HEK293 (cell line): ENCODE measurements at regions not wholly inside any gene's neighbourhood (a gene's known extent, or its start where the extent isn't known, plus 50 kb on each side); places are given as distances from the start of the nearest gene placed in this dataset.

Experiments
- CTCF ChIA-PET: fragments of 350-600 bp; formaldehyde crosslinking; extraction: SDS; loops from one replicate; lab custom pipeline; 2021; ENCODE audit warnings: antibody characterized with exemption; lab: Yijun Ruan, JAX
- POLR2A ChIA-PET: fragments of 300-600 bp; formaldehyde crosslinking; extraction: SDS; loops from one replicate; lab custom pipeline; 2020; ENCODE audit warnings: antibody characterized with exemption, inconsistent platforms; lab: Yijun Ruan, JAX
- H3K27ac ChIP-seq: fragments of 200-500 bp; sonication (Bioruptor generic); 2 replicates; pipeline ENCODE4 v1.5.1; 2014; ENCODE audit warnings: low read depth, low read length, control low read depth, inconsistent platforms; ENCODE audit errors: extremely low read depth
- H3K36me3 ChIP-seq, 2 experiments: fragments of 200-500 bp in 1 of 2; sonication (Bioruptor generic) in 1 of 2; 1 replicate in 1 of 2; 2 replicates in 1 of 2; pipeline ENCODE4 v1.5.1; 2014 to 2017; ENCODE audit warnings: inconsistent platforms in 2 of 2, low read length in 2 of 2; ENCODE audit not compliant: control insufficient read depth in 2 of 2, insufficient read depth in 1 of 2
- H3K4me1 ChIP-seq: fragments of 200-500 bp; sonication (Bioruptor generic); 2 replicates; pipeline ENCODE4 v1.5.1; 2014; ENCODE audit warnings: mild to moderate bottlenecking, low read length, inconsistent platforms; ENCODE audit not compliant: control insufficient read depth, insufficient read depth
- H3K4me3 ChIP-seq: 2 replicates; pipeline ENCODE4 v1.5.1; 2011; ENCODE audit warnings: low read depth, mild to moderate bottlenecking, control low read depth, low read length, moderate library complexity
- H3K9me3 ChIP-seq: fragments of 200-500 bp; sonication (Bioruptor generic); 2 replicates; pipeline ENCODE4 v1.5.1; 2014; ENCODE audit warnings: low read depth, low read length, inconsistent platforms; ENCODE audit not compliant: control insufficient read depth, insufficient read depth
- AEBP2 ChIP-seq: fragments of 450-650 bp; formaldehyde crosslinking; IDR thresholded peaks from 2 replicates; pipeline ENCODE4 v1.5.1; 2016; ENCODE audit warnings: missing biosample characterization, missing genetic modification characterization, borderline replicate concordance
- MEIS1 ChIP-seq: sonication (generic); formaldehyde crosslinking; IDR thresholded peaks from 2 replicates; pipeline ENCODE4 v1.8.1; 2022; ENCODE audit warnings: missing genetic modification reagents, mild to moderate bottlenecking, borderline replicate concordance
- MYNN ChIP-seq: fragments of 450-650 bp; formaldehyde crosslinking; IDR thresholded peaks from 2 replicates; pipeline ENCODE4 v1.5.1; 2016; ENCODE audit warnings: missing biosample characterization, missing genetic modification characterization, borderline replicate concordance
- REPIN1 ChIP-seq: fragments of 450-650 bp; formaldehyde crosslinking; IDR thresholded peaks from 2 replicates; pipeline ENCODE4 v1.5.1; 2017; ENCODE audit warnings: missing biosample characterization, missing genetic modification characterization, low read depth
- ZBTB1 ChIP-seq: fragments of 450-650 bp; formaldehyde crosslinking; IDR thresholded peaks from 2 replicates; pipeline ENCODE4 v1.5.1; 2016; ENCODE audit warnings: missing biosample characterization, missing genetic modification characterization
- ZBTB11 ChIP-seq: fragments of 450-650 bp; formaldehyde crosslinking; conservative IDR thresholded peaks from 2 replicates; pipeline ENCODE4 v1.5.1; 2016; ENCODE audit warnings: low read depth, missing biosample characterization, missing genetic modification characterization
- ZBTB20 ChIP-seq: fragments of 450-650 bp; formaldehyde crosslinking; IDR thresholded peaks from 2 replicates; pipeline ENCODE4 v1.5.1; 2016; ENCODE audit warnings: missing biosample characterization, missing genetic modification characterization
- ZFP69B ChIP-seq: fragments of 450-650 bp; formaldehyde crosslinking; IDR thresholded peaks from 2 replicates; pipeline ENCODE4 v1.5.1; 2016; ENCODE audit warnings: missing biosample characterization, missing genetic modification characterization
- ZIC2 ChIP-seq: fragments of 450-650 bp; formaldehyde crosslinking; IDR thresholded peaks from 2 replicates; pipeline ENCODE4 v1.5.1; 2016; ENCODE audit warnings: missing biosample characterization, missing genetic modification characterization
- ZNF2 ChIP-seq: fragments of 450-650 bp; formaldehyde crosslinking; IDR thresholded peaks from 2 replicates; pipeline ENCODE4 v1.5.1; 2016; ENCODE audit warnings: missing biosample characterization, missing genetic modification characterization
- ZNF23 ChIP-seq: fragments of 450-650 bp; formaldehyde crosslinking; IDR thresholded peaks from 2 replicates; pipeline ENCODE4 v1.5.1; 2016; ENCODE audit warnings: missing biosample characterization, missing genetic modification characterization, borderline replicate concordance
- ZNF239 ChIP-seq: fragments of 450-650 bp; formaldehyde crosslinking; IDR thresholded peaks from 2 replicates; pipeline ENCODE4 v1.5.1; 2016; ENCODE audit warnings: missing biosample characterization, missing genetic modification characterization
- ZNF24 ChIP-seq: fragments of 450-650 bp; formaldehyde crosslinking; IDR thresholded peaks from 2 replicates; pipeline ENCODE4 v1.5.1; 2016; ENCODE audit warnings: missing biosample characterization, missing genetic modification characterization
- ZNF266 ChIP-seq: fragments of 450-650 bp; formaldehyde crosslinking; IDR thresholded peaks from 2 replicates; pipeline ENCODE4 v1.5.1; 2016; ENCODE audit warnings: missing biosample characterization, missing genetic modification characterization, low read depth
- ZNF311 ChIP-seq: fragments of 450-650 bp; formaldehyde crosslinking; IDR thresholded peaks from 2 replicates; pipeline ENCODE4 v1.5.1; 2017; ENCODE audit warnings: missing biosample characterization, missing genetic modification characterization, borderline replicate concordance
- ZNF335 ChIP-seq: fragments of 450-650 bp; formaldehyde crosslinking; conservative IDR thresholded peaks from 2 replicates; pipeline ENCODE4 v1.5.1; 2016; ENCODE audit warnings: missing biosample characterization, missing genetic modification characterization
- ZNF529 ChIP-seq: fragments of 450-650 bp; formaldehyde crosslinking; IDR thresholded peaks from 2 replicates; pipeline ENCODE4 v1.5.1; 2017; ENCODE audit warnings: missing genetic modification characterization, missing biosample characterization; ENCODE audit not compliant: insufficient replicate concordance
- ZNF544 ChIP-seq: fragments of 450-650 bp; formaldehyde crosslinking; IDR thresholded peaks from 2 replicates; pipeline ENCODE4 v1.5.0; 2017; ENCODE audit warnings: missing biosample characterization, missing genetic modification characterization
- ZNF558 ChIP-seq: fragments of 450-650 bp; formaldehyde crosslinking; IDR thresholded peaks from 2 replicates; pipeline ENCODE4 v1.5.1; 2016; ENCODE audit warnings: missing biosample characterization, missing genetic modification characterization
- ZNF623 ChIP-seq: fragments of 450-650 bp; formaldehyde crosslinking; IDR thresholded peaks from 2 replicates; pipeline ENCODE4 v1.5.1; 2016; ENCODE audit warnings: missing biosample characterization, missing genetic modification characterization
- ZNF670 ChIP-seq: fragments of 450-650 bp; formaldehyde crosslinking; IDR thresholded peaks from 2 replicates; pipeline ENCODE4 v1.5.1; 2016; ENCODE audit warnings: missing biosample characterization, missing genetic modification characterization, low read depth
- ZNF747 ChIP-seq: fragments of 450-650 bp; formaldehyde crosslinking; IDR thresholded peaks from 2 replicates; pipeline ENCODE4 v1.5.1; 2016; ENCODE audit warnings: missing biosample characterization, missing genetic modification characterization
- ZNF777 ChIP-seq: fragments of 450-650 bp; formaldehyde crosslinking; IDR thresholded peaks from 2 replicates; pipeline ENCODE4 v1.5.1; 2017; ENCODE audit warnings: missing biosample characterization, missing genetic modification characterization, borderline replicate concordance
- TF ChIP-seq, protein P1 (sequence below): fragments of 450-650 bp; formaldehyde crosslinking; IDR thresholded peaks from 2 replicates; pipeline ENCODE4 v1.5.1; 2016; ENCODE audit warnings: missing biosample characterization, missing genetic modification characterization
- TF ChIP-seq, protein P2 (sequence below): fragments of 450-650 bp; formaldehyde crosslinking; IDR thresholded peaks from 2 replicates; pipeline ENCODE4 v1.5.1; 2016; ENCODE audit warnings: missing biosample characterization, missing genetic modification characterization

- Histone ChIP-seq H3K36me3 (no peaks in the 10 kb centered on the region), H3K4me3 (no peak overlapping the region), H3K4me1 (no peaks in the 10 kb centered on the region), H3K27ac (no peak overlapping the region), H3K9me3 (no peaks in the 10 kb centered on the region)
- no peak for TF ChIP-seq ZNF529 (tag by site-specific recombination)
- TF ChIP-seq ZBTB20 (tag by site-specific recombination) = no peak
- no peak for TF ChIP-seq ZNF623 (tag by site-specific recombination)
- TF ChIP-seq ZBTB1 (tag by site-specific recombination) = no peak
- no peak for TF ChIP-seq ZNF2 (tag by site-specific recombination)
- TF ChIP-seq ZNF747 = no peak
- no peak for TF ChIP-seq ZNF777 (tag by site-specific recombination)
- no peak for TF ChIP-seq ZNF24 (tag by site-specific recombination)
- no peak for TF ChIP-seq REPIN1 (tag by site-specific recombination)
- no peak for TF ChIP-seq MEIS1 (CRISPR knock-in tag)
- TF ChIP-seq, protein P1, sequence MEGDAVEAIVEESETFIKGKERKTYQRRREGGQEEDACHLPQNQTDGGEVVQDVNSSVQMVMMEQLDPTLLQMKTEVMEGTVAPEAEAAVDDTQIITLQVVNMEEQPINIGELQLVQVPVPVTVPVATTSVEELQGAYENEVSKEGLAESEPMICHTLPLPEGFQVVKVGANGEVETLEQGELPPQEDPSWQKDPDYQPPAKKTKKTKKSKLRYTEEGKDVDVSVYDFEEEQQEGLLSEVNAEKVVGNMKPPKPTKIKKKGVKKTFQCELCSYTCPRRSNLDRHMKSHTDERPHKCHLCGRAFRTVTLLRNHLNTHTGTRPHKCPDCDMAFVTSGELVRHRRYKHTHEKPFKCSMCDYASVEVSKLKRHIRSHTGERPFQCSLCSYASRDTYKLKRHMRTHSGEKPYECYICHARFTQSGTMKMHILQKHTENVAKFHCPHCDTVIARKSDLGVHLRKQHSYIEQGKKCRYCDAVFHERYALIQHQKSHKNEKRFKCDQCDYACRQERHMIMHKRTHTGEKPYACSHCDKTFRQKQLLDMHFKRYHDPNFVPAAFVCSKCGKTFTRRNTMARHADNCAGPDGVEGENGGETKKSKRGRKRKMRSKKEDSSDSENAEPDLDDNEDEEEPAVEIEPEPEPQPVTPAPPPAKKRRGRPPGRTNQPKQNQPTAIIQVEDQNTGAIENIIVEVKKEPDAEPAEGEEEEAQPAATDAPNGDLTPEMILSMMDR (tag by site-specific recombination) = no peak
- no peak for TF ChIP-seq ZFP69B (tag by site-specific recombination)
- no peak for TF ChIP-seq ZNF311 (tag by site-specific recombination)
- no peak for TF ChIP-seq ZNF239
- TF ChIP-seq ZNF266 = no peak
- no peak for TF ChIP-seq ZBTB11 (tag by site-specific recombination)
- no peak for TF ChIP-seq ZNF544 (tag by site-specific recombination)
- no peak for TF ChIP-seq ZNF670
- TF ChIP-seq MYNN = no peak
- no peak for TF ChIP-seq ZNF558
- ChIA-PET POLR2A (no interaction called here), CTCF (no interaction called here)
Measured at GRCh38 chr7:3120513-3120912, 76.8 kb upstream of the CARD11 start.

DNA sequence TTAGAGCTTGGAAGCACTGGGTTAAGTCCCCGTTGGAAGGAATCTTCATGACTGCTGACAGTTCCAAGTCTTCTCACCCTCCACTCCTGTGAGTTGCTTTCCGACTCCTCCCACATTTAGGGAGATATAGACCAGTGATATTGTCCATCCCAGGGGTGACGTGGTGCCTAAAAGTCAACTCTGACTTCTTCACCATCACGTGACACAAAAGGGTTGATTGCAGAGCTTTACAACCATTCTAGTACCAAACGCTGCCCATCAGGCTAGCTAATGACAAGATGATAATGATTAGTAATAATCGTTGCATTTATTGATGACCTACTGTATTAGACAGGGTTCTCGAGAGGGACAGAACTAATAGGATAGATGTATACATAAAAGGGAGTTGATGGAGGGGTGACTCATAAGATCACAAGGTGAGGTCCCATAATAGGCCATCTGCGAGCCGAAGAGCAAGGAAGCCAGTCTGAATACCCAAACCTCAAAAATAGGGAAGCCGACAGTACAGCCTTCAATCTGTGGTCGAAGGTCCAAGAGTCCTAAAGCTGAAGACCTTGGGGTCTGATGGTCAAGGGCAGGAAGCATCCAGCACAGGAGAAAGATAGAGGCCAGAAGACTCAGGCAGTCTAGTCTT, 85.3 kb upstream of the CARD11 start:
- H3K27ac ChIP-seq = no peak overlapping the region
- H3K4me1 ChIP-seq = no peaks in the 10 kb centered on the region
- H3K9me3 ChIP-seq = no peaks in the 10 kb centered on the region
- ChIA-PET CTCF (interaction anchor here (0.9 kb wide), 1 partner anchor 40 kb away, joined by 3 read pairs; no protein-coding TSS in a partner anchor), POLR2A (no interaction called here)
- no peak overlapping the region for H3K4me3 ChIP-seq
- no peaks in the 10 kb centered on the region for H3K36me3 ChIP-seq
- no peak for TF ChIP-seq AEBP2 (tag by site-specific recombination)
- TF ChIP-seq ZNF670 = no peak
- no peak for TF ChIP-seq ZIC2 (tag by site-specific recombination)
- TF ChIP-seq ZNF335 (tag by site-specific recombination) = no peak
- TF ChIP-seq ZNF23 (tag by site-specific recombination) = no peak
- TF ChIP-seq, protein P2, sequence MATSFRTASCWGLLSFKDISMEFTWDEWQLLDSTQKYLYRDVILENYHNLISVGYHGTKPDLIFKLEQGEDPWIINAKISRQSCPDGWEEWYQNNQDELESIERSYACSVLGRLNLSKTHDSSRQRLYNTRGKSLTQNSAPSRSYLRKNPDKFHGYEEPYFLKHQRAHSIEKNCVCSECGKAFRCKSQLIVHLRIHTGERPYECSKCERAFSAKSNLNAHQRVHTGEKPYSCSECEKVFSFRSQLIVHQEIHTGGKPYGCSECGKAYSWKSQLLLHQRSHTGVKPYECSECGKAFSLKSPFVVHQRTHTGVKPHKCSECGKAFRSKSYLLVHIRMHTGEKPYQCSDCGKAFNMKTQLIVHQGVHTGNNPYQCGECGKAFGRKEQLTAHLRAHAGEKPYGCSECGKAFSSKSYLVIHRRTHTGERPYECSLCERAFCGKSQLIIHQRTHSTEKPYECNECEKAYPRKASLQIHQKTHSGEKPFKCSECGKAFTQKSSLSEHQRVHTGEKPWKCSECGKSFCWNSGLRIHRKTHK (tag by site-specific recombination) = no peak
- TF ChIP-seq ZBTB11 (tag by site-specific recombination) = no peak
- TF ChIP-seq ZNF777 (tag by site-specific recombination) = no peak
